ENCODE measurements at regions not wholly inside any gene's neighbourhood (a gene's known extent, or its start where the extent isn't known, plus 50 kb on each side); places are given as distances from the start of the nearest gene placed in this dataset.

DNA sequence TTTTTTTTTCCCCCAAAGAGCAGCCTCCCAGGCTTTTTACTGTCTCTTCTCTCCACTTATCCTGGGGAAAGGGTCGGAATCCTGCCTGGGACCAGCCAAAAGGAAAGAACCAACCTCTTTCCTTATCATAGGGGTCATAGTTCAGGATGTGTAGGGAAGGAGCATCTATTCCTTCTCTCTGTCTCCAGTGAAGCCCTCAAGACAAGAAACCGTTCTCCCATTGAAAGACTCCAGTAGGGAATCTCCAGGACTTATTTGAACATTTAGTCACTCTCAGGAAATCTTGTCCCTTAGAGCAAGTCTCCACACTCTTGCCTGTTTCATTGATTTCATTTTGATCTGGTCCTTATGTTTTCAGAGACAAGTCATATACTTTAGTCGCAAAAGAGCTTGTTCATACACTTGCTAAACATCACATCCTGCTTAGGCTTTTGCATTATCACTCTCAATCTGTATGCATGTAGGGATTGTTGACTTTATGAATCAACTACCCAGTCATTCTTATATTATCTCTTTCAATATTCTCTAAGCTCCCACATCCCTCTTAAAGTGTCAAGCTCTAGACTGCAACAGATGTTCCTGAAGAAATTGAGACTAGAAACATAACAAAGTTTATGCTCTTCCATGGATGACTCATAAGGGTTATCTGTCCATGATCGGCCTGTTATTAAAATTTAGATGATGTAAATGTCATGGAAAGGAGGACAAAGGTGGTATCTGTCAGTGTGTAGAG lies 116.2 kb upstream of the ST6GAL2 start:
- Mint-ChIP-seq H3K4me3 (no peak overlapping the region), H3K4me1 (peaks cover 5% of the 10 kb centered on the region; the same call in 2 of the 3 replicates), H3K27me3 (ENCODE audit: insufficient read depth, low read depth, poor library complexity) (peaks cover 4% of the 10 kb centered on the region), H3K27ac (no peak overlapping the region), H3K9me3 (peaks cover 3% of the 10 kb centered on the region; the same call in 1 of the 3 replicates), H3K36me3 (ENCODE audit: low read depth) (no peaks in the 10 kb centered on the region)
- no peaks in the 10 kb centered on the region for H3K79me2 ChIP-seq (replicated peaks; ENCODE audit: insufficient read depth)
- H3K36me3 ChIP-seq (ENCODE audit: insufficient read depth) = no peaks in the 10 kb centered on the region
- no peak overlapping the region for H3K4me2 ChIP-seq
- peaks cover 12% of the 10 kb centered on the region; the same call in 1 of the 2 replicates for H3K9me2 ChIP-seq (ENCODE audit: insufficient read depth)
- H3K27me3 ChIP-seq (ENCODE audit: insufficient read depth) = no peaks in the 10 kb centered on the region
- TF ChIP-seq NANOG (IDR thresholded peaks at IDR 0.05; ENCODE audit: borderline replicate concordance) = no peak
- no peak for TF ChIP-seq CREB1 (CRISPR knock-in tag; IDR thresholded peaks at IDR 0.05; ENCODE audit: low read depth)
- TF ChIP-seq ZNF114 (CRISPR knock-in tag; IDR thresholded peaks at IDR 0.05) = no peak
- TF ChIP-seq, protein P1, sequence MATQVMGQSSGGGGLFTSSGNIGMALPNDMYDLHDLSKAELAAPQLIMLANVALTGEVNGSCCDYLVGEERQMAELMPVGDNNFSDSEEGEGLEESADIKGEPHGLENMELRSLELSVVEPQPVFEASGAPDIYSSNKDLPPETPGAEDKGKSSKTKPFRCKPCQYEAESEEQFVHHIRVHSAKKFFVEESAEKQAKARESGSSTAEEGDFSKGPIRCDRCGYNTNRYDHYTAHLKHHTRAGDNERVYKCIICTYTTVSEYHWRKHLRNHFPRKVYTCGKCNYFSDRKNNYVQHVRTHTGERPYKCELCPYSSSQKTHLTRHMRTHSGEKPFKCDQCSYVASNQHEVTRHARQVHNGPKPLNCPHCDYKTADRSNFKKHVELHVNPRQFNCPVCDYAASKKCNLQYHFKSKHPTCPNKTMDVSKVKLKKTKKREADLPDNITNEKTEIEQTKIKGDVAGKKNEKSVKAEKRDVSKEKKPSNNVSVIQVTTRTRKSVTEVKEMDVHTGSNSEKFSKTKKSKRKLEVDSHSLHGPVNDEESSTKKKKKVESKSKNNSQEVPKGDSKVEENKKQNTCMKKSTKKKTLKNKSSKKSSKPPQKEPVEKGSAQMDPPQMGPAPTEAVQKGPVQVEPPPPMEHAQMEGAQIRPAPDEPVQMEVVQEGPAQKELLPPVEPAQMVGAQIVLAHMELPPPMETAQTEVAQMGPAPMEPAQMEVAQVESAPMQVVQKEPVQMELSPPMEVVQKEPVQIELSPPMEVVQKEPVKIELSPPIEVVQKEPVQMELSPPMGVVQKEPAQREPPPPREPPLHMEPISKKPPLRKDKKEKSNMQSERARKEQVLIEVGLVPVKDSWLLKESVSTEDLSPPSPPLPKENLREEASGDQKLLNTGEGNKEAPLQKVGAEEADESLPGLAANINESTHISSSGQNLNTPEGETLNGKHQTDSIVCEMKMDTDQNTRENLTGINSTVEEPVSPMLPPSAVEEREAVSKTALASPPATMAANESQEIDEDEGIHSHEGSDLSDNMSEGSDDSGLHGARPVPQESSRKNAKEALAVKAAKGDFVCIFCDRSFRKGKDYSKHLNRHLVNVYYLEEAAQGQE (IDR thresholded peaks at IDR 0.05; ENCODE audit: unreplicated experiment) = no peak
- no peak for TF ChIP-seq JUNB (IDR thresholded peaks at IDR 0.05; ENCODE audit: unreplicated experiment)
- TF ChIP-seq STAT1 (IDR thresholded peaks at IDR 0.05; ENCODE audit: unreplicated experiment) = no peak
- TF ChIP-seq, protein P2, sequence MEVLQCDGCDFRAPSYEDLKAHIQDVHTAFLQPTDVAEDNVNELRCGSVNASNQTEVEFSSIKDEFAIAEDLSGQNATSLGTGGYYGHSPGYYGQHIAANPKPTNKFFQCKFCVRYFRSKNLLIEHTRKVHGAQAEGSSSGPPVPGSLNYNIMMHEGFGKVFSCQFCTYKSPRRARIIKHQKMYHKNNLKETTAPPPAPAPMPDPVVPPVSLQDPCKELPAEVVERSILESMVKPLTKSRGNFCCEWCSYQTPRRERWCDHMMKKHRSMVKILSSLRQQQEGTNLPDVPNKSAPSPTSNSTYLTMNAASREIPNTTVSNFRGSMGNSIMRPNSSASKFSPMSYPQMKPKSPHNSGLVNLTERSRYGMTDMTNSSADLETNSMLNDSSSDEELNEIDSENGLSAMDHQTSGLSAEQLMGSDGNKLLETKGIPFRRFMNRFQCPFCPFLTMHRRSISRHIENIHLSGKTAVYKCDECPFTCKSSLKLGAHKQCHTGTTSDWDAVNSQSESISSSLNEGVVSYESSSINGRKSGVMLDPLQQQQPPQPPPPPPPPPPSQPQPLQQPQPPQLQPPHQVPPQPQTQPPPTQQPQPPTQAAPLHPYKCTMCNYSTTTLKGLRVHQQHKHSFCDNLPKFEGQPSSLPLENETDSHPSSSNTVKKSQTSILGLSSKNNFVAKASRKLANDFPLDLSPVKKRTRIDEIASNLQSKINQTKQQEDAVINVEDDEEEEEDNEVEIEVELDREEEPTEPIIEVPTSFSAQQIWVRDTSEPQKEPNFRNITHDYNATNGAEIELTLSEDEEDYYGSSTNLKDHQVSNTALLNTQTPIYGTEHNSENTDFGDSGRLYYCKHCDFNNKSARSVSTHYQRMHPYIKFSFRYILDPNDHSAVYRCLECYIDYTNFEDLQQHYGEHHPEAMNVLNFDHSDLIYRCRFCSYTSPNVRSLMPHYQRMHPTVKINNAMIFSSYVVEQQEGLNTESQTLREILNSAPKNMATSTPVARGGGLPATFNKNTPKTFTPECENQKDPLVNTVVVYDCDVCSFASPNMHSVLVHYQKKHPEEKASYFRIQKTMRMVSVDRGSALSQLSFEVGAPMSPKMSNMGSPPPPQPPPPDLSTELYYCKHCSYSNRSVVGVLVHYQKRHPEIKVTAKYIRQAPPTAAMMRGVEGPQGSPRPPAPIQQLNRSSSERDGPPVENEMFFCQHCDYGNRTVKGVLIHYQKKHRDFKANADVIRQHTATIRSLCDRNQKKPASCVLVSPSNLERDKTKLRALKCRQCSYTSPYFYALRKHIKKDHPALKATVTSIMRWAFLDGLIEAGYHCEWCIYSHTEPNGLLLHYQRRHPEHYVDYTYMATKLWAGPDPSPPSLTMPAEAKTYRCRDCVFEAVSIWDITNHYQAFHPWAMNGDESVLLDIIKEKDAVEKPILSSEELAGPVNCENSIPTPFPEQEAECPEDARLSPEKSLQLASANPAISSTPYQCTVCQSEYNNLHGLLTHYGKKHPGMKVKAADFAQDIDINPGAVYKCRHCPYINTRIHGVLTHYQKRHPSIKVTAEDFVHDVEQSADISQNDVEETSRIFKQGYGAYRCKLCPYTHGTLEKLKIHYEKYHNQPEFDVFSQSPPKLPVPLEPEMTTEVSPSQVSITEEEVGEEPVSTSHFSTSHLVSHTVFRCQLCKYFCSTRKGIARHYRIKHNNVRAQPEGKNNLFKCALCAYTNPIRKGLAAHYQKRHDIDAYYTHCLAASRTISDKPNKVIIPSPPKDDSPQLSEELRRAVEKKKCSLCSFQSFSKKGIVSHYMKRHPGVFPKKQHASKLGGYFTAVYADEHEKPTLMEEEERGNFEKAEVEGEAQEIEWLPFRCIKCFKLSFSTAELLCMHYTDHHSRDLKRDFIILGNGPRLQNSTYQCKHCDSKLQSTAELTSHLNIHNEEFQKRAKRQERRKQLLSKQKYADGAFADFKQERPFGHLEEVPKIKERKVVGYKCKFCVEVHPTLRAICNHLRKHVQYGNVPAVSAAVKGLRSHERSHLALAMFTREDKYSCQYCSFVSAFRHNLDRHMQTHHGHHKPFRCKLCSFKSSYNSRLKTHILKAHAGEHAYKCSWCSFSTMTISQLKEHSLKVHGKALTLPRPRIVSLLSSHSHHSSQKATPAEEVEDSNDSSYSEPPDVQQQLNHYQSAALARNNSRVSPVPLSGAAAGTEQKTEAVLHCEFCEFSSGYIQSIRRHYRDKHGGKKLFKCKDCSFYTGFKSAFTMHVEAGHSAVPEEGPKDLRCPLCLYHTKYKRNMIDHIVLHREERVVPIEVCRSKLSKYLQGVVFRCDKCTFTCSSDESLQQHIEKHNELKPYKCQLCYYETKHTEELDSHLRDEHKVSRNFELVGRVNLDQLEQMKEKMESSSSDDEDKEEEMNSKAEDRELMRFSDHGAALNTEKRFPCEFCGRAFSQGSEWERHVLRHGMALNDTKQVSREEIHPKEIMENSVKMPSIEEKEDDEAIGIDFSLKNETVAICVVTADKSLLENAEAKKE (CRISPR knock-in tag; IDR thresholded peaks at IDR 0.05) = no peak
- TF ChIP-seq POLR2AphosphoS5 (IDR thresholded peaks at IDR 0.05; ENCODE audit: low read depth) = no peak
- no peak for TF ChIP-seq ZNF331 (CRISPR knock-in tag; IDR thresholded peaks at IDR 0.05; ENCODE audit: low read depth)
- TF ChIP-seq, protein P3, sequence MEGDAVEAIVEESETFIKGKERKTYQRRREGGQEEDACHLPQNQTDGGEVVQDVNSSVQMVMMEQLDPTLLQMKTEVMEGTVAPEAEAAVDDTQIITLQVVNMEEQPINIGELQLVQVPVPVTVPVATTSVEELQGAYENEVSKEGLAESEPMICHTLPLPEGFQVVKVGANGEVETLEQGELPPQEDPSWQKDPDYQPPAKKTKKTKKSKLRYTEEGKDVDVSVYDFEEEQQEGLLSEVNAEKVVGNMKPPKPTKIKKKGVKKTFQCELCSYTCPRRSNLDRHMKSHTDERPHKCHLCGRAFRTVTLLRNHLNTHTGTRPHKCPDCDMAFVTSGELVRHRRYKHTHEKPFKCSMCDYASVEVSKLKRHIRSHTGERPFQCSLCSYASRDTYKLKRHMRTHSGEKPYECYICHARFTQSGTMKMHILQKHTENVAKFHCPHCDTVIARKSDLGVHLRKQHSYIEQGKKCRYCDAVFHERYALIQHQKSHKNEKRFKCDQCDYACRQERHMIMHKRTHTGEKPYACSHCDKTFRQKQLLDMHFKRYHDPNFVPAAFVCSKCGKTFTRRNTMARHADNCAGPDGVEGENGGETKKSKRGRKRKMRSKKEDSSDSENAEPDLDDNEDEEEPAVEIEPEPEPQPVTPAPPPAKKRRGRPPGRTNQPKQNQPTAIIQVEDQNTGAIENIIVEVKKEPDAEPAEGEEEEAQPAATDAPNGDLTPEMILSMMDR (conservative IDR thresholded peaks at IDR 0.05; ENCODE audit: low read depth in 2 of 2) = no peak
- TF ChIP-seq, protein P4, sequence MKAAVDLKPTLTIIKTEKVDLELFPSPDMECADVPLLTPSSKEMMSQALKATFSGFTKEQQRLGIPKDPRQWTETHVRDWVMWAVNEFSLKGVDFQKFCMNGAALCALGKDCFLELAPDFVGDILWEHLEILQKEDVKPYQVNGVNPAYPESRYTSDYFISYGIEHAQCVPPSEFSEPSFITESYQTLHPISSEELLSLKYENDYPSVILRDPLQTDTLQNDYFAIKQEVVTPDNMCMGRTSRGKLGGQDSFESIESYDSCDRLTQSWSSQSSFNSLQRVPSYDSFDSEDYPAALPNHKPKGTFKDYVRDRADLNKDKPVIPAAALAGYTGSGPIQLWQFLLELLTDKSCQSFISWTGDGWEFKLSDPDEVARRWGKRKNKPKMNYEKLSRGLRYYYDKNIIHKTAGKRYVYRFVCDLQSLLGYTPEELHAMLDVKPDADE (IDR thresholded peaks at IDR 0.05) = no peak
- TF ChIP-seq EZH2 (IDR thresholded peaks at IDR 0.05; ENCODE audit: low read depth, unreplicated experiment) = no peak
- TF ChIP-seq EZH2phosphoT487 (IDR thresholded peaks at IDR 0.05; ENCODE audit: unreplicated experiment) = no peak
- no peaks in the 10 kb centered on the region for H3K4me1 ChIP-seq (ENCODE audit: insufficient read depth)
- no peaks in the 10 kb centered on the region for H4K20me1 ChIP-seq (replicated peaks; ENCODE audit: insufficient read depth)
- no peak overlapping the region for H2AFZ ChIP-seq
- no peak for DNase-seq (ENCODE audit: low spot score)
- ATAC-seq = no peak
- no peak overlapping the region for H3K27ac ChIP-seq (ENCODE audit: low read depth)
- H3K4me3 ChIP-seq = no peak overlapping the region
- no peaks in the 10 kb centered on the region for H3F3A ChIP-seq (replicated peaks; ENCODE audit: low read depth)
